ENCODE measurements at regions not wholly inside any gene's neighbourhood (a gene's known extent, or its start where the extent isn't known, plus 50 kb on each side); places are given as distances from the start of the nearest gene placed in this dataset.

DNA sequence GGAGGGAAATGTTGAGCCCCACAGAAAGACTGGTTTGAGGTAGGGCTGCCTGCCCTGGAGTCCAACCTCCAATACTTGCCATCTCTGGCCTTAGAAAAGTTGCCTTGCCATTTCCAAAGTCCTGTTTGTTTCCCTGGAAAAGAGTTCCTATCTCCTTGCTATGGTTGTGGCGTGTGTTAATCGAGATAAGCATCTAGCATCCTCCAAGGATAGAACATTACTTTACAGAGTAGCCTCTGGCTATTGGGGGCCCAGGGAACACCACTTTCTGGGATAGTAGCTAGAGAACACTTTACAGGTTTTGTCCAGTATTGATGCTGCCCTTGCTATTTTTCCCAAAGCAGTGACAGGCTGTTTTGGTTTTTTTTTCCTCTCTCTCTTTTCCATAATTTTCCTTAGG is 57.4 kb upstream of the SASH1 start:
- TF ChIP-seq, protein P1, sequence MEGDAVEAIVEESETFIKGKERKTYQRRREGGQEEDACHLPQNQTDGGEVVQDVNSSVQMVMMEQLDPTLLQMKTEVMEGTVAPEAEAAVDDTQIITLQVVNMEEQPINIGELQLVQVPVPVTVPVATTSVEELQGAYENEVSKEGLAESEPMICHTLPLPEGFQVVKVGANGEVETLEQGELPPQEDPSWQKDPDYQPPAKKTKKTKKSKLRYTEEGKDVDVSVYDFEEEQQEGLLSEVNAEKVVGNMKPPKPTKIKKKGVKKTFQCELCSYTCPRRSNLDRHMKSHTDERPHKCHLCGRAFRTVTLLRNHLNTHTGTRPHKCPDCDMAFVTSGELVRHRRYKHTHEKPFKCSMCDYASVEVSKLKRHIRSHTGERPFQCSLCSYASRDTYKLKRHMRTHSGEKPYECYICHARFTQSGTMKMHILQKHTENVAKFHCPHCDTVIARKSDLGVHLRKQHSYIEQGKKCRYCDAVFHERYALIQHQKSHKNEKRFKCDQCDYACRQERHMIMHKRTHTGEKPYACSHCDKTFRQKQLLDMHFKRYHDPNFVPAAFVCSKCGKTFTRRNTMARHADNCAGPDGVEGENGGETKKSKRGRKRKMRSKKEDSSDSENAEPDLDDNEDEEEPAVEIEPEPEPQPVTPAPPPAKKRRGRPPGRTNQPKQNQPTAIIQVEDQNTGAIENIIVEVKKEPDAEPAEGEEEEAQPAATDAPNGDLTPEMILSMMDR (IDR thresholded peaks at IDR 0.05), result no peak
- no peak for TF ChIP-seq ZFX (IDR thresholded peaks at IDR 0.05; ENCODE audit: borderline replicate concordance)
